Panc1 (cell line): ENCODE measurements at regions not wholly inside any gene's neighbourhood (a gene's known extent, or its start where the extent isn't known, plus 50 kb on each side); places are given as distances from the start of the nearest gene placed in this dataset.

Experiments used
- ATAC-seq: fragments of 200-7000 bp; cut with Tn5 transposase; 2 replicates; pipeline ENCODE4 v1.9.1; 2020; ENCODE audit warnings: mild to moderate bottlenecking, moderate library complexity
- BruUV-seq: library from RNA; stranded (reverse); fragments of 400-500 nt; replicated peaks from 2 replicates; lab custom pipeline; 2021; lab: Mats Ljungman, UMichigan
- CTCF ChIA-PET: fragments of 300-600 bp; sonication (Branson Sonifier 250); formaldehyde crosslinking; loops from one replicate; lab custom pipeline; 2022; ENCODE audit warnings: antibody characterized with exemption; lab: Charles Lee
- POLR2A ChIA-PET: fragments of 300-600 bp; sonication (Branson Sonifier 250); formaldehyde crosslinking; loops from one replicate; lab custom pipeline; 2022; ENCODE audit warnings: antibody characterized with exemption; lab: Charles Lee
- DNase-seq: peaks from one replicate; pipeline ENCODE4 v3.0.0-alpha.2; 2010; ENCODE audit warnings: low read depth, low spot score
- H3K27ac ChIP-seq: 2 replicates; pipeline ENCODE4 v1.5.1; 2011; ENCODE audit warnings: mild to moderate bottlenecking, low read length, inconsistent platforms
- H3K27me3 ChIP-seq: fragments of 200-500 bp; sonication (Bioruptor generic); 2 replicates; pipeline ENCODE4 v1.6.0; 2014; ENCODE audit warnings: low read length, inconsistent platforms; ENCODE audit not compliant: control insufficient read depth, insufficient read depth
- H3K36me3 ChIP-seq: fragments of 200-500 bp; sonication (Bioruptor generic); 2 replicates; pipeline ENCODE4 v1.5.1; 2014; ENCODE audit warnings: inconsistent platforms, mild to moderate bottlenecking, low read length, moderate library complexity; ENCODE audit not compliant: control insufficient read depth, insufficient read depth
- H3K4me1 ChIP-seq: 2 replicates; pipeline ENCODE4 v1.5.1; 2011; ENCODE audit warnings: inconsistent platforms, mild to moderate bottlenecking, low read length, moderate library complexity; ENCODE audit not compliant: control insufficient read depth, insufficient read depth
- H3K4me3 ChIP-seq, 2 experiments: 2 replicates each; pipeline ENCODE4 v1.5.1; 2011 to 2012; ENCODE audit warnings: low read depth in 2 of 2, low read length in 2 of 2, mild to moderate bottlenecking in 2 of 2, inconsistent platforms in 1 of 2, moderate library complexity in 1 of 2
- H3K9me3 ChIP-seq: fragments of 200-500 bp; sonication (Bioruptor generic); 2 replicates; pipeline ENCODE4 v1.5.1; 2014; ENCODE audit warnings: low read depth, mild to moderate bottlenecking, inconsistent platforms, low read length, moderate library complexity; ENCODE audit not compliant: control insufficient read depth, insufficient read depth
- CTCF ChIP-seq: fragments of 450-650 bp; IDR thresholded peaks from 2 replicates; pipeline ENCODE4 v1.5.1; 2017; ENCODE audit warnings: mild to moderate bottlenecking
- POLR2AphosphoS5 ChIP-seq: IDR thresholded peaks from 2 replicates; pipeline ENCODE4 v1.6.1; 2012; ENCODE audit warnings: mild to moderate bottlenecking, low read depth, low read length, moderate library complexity
- SIN3A ChIP-seq: IDR thresholded peaks from 2 replicates; pipeline ENCODE4 v1.6.1; 2012; ENCODE audit warnings: low read depth, mild to moderate bottlenecking, low read length, moderate library complexity, borderline replicate concordance; ENCODE audit not compliant: insufficient read depth
- TCF7L2 ChIP-seq: IDR thresholded peaks from 2 replicates; pipeline ENCODE4 v1.6.1; 2011; ENCODE audit warnings: mild to moderate bottlenecking, low read depth, low read length, inconsistent platforms
- in situ Hi-C: cut with HindIII; loops from 2 replicates; pipeline ENCODE4 v1.10.0; 2016; ENCODE audit warnings: low sequenced_read_pairs, low pct_unique_long_range_greater_than_20kb
- intact Hi-C: fragments of 100-400 bp; cut with micrococcal nuclease; formaldehyde crosslinking; loops from one replicate; pipeline ENCODE4 v1.10.0; 2022; ENCODE audit not compliant: unreplicated experiment
- TF ChIP-seq, protein P1 (sequence below), 2 experiments: IDR thresholded peaks; 2 replicates each; pipeline ENCODE4 v1.6.1; 2011 to 2012; ENCODE audit warnings: low read depth in 2 of 2, control low read depth in 1 of 2, low read length in 1 of 2, mild to moderate bottlenecking in 1 of 2, moderate library complexity in 1 of 2; ENCODE audit not compliant: insufficient read depth in 1 of 2

DNA sequence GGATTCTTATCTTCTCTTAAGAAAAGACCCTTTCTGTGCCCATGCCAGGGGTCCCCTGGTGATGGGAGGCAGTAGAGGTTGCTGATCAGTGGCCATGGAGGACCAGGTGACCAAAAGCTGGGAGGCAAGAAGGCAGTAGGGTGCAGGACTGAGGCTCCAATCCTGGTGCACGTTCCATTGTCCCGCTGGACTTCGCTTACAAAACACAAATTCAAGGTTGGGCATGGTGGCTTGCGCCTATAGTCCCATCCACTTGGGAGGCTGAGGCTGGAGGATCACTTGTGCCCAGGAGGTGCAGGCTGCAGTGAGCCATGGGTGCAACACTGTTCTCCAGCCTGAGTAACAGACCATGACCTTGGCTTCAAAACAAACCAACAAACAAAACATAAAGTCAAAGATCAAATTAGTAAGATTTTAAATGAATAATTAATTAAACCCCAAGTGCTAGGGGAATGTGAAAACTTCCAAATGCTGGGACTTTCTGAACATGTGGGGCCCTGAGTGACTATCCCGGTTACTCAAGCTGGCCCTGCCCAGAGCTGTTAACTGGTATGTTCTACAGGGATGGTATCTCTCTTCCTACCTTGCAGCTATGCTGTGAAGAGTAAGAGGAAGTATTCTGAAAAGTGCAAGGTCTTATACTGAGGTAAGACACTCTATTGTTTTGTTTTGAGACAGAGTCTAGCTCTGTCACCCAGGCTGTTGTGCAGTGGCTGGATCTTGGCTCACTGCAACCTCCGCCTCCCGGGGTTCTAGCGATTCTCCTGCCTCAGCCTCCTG, 97.6 kb downstream of the LYZL2 start:
- intact Hi-C loops = no loop called here

GRCh38 chr10:30529373-30529998, 95.5 kb downstream of the MAP3K8 start:
- H3K4me3 ChIP-seq = no peak overlapping the region
- POLR2A ChIA-PET = interaction anchor here (0.6 kb wide), 1 partner anchor 125 kb away, joined by 6 read pairs; no protein-coding TSS in a partner anchor
- TF ChIP-seq POLR2AphosphoS5 (no peak), CTCF (no peak)
- in situ Hi-C loops = no loop called here
- no TSS peak for BruUV-seq
- H3K9me3 ChIP-seq = no peaks in the 10 kb centered on the region
- intact Hi-C loops = no loop called here
- CTCF ChIA-PET = no interaction called here
- DNase-seq (no peak), ATAC-seq (no peak)
- H3K27ac ChIP-seq = no peak overlapping the region
- H3K36me3 ChIP-seq = no peaks in the 10 kb centered on the region
- no peaks in the 10 kb centered on the region for H3K27me3 ChIP-seq
- no peaks in the 10 kb centered on the region for H3K4me1 ChIP-seq

More for the DNA sequence above, 97.6 kb downstream of the LYZL2 start:
- Histone ChIP-seq H3K36me3 (no peaks in the 10 kb centered on the region), H3K27ac (no peak overlapping the region), H3K27me3 (no peaks in the 10 kb centered on the region), H3K4me3 (no peak overlapping the region), H3K4me1 (no peaks in the 10 kb centered on the region), H3K9me3 (no peaks in the 10 kb centered on the region)
- DNase-seq (no peak), ATAC-seq (no peak)
- BruUV-seq = no TSS peak
- in situ Hi-C loops = no loop called here
- TF ChIP-seq TCF7L2 (no peak), SIN3A (no peak), POLR2AphosphoS5 (no peak), CTCF (no peak)
- TF ChIP-seq, protein P1, sequence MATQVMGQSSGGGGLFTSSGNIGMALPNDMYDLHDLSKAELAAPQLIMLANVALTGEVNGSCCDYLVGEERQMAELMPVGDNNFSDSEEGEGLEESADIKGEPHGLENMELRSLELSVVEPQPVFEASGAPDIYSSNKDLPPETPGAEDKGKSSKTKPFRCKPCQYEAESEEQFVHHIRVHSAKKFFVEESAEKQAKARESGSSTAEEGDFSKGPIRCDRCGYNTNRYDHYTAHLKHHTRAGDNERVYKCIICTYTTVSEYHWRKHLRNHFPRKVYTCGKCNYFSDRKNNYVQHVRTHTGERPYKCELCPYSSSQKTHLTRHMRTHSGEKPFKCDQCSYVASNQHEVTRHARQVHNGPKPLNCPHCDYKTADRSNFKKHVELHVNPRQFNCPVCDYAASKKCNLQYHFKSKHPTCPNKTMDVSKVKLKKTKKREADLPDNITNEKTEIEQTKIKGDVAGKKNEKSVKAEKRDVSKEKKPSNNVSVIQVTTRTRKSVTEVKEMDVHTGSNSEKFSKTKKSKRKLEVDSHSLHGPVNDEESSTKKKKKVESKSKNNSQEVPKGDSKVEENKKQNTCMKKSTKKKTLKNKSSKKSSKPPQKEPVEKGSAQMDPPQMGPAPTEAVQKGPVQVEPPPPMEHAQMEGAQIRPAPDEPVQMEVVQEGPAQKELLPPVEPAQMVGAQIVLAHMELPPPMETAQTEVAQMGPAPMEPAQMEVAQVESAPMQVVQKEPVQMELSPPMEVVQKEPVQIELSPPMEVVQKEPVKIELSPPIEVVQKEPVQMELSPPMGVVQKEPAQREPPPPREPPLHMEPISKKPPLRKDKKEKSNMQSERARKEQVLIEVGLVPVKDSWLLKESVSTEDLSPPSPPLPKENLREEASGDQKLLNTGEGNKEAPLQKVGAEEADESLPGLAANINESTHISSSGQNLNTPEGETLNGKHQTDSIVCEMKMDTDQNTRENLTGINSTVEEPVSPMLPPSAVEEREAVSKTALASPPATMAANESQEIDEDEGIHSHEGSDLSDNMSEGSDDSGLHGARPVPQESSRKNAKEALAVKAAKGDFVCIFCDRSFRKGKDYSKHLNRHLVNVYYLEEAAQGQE (IDR thresholded peaks at IDR 0.05; ENCODE audit: insufficient read depth in 1 of 2, low read depth in 2 of 2, low read length in 1 of 2) = no peak
- POLR2A ChIA-PET = no interaction called here
- CTCF ChIA-PET = no interaction called here
